ENCODE measurements at regions not wholly inside any gene's neighbourhood (a gene's known extent, or its start where the extent isn't known, plus 50 kb on each side); places are given as distances from the start of the nearest gene placed in this dataset.

DNA sequence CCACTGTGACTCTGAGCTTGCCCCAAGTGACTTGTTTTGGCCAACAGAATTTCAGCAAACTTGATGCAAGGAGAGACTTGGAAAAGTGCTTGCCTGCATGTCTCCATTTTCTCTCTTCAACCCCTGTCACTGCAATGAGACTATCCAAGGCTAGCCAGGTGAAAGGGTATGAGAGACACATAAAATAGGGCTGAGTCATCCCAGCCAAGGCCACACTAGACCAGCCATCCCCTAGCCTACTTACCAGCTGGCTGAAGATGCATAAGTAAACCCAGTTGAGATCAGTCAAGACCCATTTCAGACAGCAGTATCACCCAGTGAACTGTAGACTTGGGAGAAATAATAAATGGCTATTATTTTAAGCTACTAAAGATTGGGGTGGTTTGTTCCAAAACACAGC lies 52.9 kb upstream of the VLDLR start:
- DNase-seq (ENCODE audit: low spot score) = no peak

DNA sequence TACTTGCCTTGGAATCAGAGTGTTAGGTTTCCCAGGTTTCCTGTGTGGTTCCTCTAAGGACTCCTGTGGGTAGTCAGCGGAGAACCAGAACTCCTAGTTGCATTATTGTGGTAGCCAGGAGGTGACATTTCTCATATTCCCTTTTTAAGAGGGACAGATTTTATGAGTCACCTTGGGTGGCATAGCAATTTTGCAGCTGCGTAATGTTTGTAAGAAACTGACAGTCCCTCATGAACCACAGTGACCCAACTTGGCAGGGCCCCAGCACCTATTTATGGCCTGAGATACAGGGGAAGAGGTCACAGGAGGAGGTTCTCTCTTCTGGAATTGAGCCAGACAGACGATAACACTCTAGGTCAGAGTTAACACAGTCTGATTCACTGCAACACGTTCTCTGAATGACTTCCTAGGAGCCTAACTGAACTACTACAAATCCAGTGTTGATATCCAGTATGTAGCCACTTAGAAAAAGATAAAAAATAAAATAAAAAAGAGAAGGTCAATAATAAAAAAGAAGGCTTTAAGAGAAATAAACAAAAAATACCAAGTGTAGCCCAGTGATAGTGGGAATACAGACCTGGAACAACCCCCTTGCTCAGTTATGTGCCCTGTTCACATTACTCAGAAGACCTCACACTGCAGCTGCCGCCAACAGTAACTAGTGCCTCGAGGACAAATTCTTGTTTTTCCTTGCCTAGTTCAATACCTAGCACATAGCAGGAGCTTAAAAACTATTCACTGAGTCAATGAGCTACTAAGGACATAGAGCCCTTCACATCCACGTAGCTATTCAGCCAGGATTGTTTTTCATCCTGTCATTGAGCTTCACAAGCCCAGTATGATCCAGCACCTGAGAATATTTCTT lies 50.7 kb upstream of the VLDLR start:
- no peak for DNase-seq (ENCODE audit: low spot score)
